HEK293T (cell line): ENCODE measurements at regions not wholly inside any gene's neighbourhood (a gene's known extent, or its start where the extent isn't known, plus 50 kb on each side); places are given as distances from the start of the nearest gene placed in this dataset.

Experiments used
- CTCF ChIA-PET: fragments of 350-600 bp; formaldehyde crosslinking; extraction: SDS; loops from one replicate; lab custom pipeline; 2021; ENCODE audit warnings: antibody characterized with exemption, inconsistent platforms; lab: Yijun Ruan, JAX
- POLR2A ChIA-PET: fragments of 350-600 bp; formaldehyde crosslinking; extraction: SDS; loops from one replicate; lab custom pipeline; 2020; ENCODE audit warnings: antibody characterized with exemption, inconsistent platforms; lab: Yijun Ruan, JAX
- DNase-seq: peaks from one replicate; pipeline ENCODE4 v3.0.0; 2012; ENCODE audit warnings: mixed read lengths; ENCODE audit errors: extremely low spot score
- ARNT ChIP-seq: fragments of 450-650 bp; IDR thresholded peaks from 2 replicates; pipeline ENCODE4 v1.6.1; 2017; ENCODE audit warnings: mild to moderate bottlenecking
- BHLHE40 ChIP-seq: fragments of 450-650 bp; IDR thresholded peaks from 2 replicates; pipeline ENCODE4 v1.6.1; 2016; ENCODE audit warnings: mild to moderate bottlenecking, moderate library complexity, borderline replicate concordance
- CTBP1 ChIP-seq: fragments of 450-650 bp; IDR thresholded peaks from 2 replicates; pipeline ENCODE4 v1.6.1; 2016; ENCODE audit warnings: borderline replicate concordance
- ELF4 ChIP-seq: fragments of 450-650 bp; IDR thresholded peaks from 2 replicates; pipeline ENCODE4 v1.6.1; 2017; ENCODE audit warnings: antibody characterized with exemption
- FOXA1 ChIP-seq: fragments of 450-650 bp; IDR thresholded peaks from 2 replicates; pipeline ENCODE4 v1.6.1; 2016; ENCODE audit warnings: mild to moderate bottlenecking
- FOXK2 ChIP-seq: fragments of 450-650 bp; IDR thresholded peaks from 2 replicates; pipeline ENCODE4 v1.6.1; 2016; ENCODE audit warnings: mild to moderate bottlenecking
- FOXM1 ChIP-seq: fragments of 450-650 bp; IDR thresholded peaks from 2 replicates; pipeline ENCODE4 v1.6.1; 2017; ENCODE audit warnings: mild to moderate bottlenecking, borderline replicate concordance
- HDGF ChIP-seq: fragments of 450-650 bp; IDR thresholded peaks from 2 replicates; pipeline ENCODE4 v1.6.1; 2017; ENCODE audit warnings: antibody characterized with exemption, borderline replicate concordance
- L3MBTL2 ChIP-seq: fragments of 450-650 bp; conservative IDR thresholded peaks from 2 replicates; pipeline ENCODE4 v1.6.1; 2016; ENCODE audit warnings: mild to moderate bottlenecking
- LEF1 ChIP-seq: fragments of 450-650 bp; IDR thresholded peaks from 2 replicates; pipeline ENCODE4 v1.6.1; 2017; ENCODE audit warnings: mild to moderate bottlenecking, borderline replicate concordance
- NFRKB ChIP-seq: fragments of 450-650 bp; IDR thresholded peaks from 2 replicates; pipeline ENCODE4 v1.6.1; 2016; ENCODE audit warnings: mild to moderate bottlenecking, moderate library complexity
- PKNOX1 ChIP-seq: fragments of 450-650 bp; IDR thresholded peaks from 2 replicates; pipeline ENCODE4 v1.6.1; 2016
- SP1 ChIP-seq: fragments of 450-650 bp; IDR thresholded peaks from 2 replicates; pipeline ENCODE4 v1.6.1; 2017
- SUZ12 ChIP-seq: fragments of 450-650 bp; IDR thresholded peaks from 2 replicates; pipeline ENCODE4 v1.6.1; 2016; ENCODE audit warnings: mild to moderate bottlenecking
- TARDBP ChIP-seq: fragments of 450-650 bp; IDR thresholded peaks from 2 replicates; pipeline ENCODE4 v1.6.1; 2016
- ZNF384 ChIP-seq: fragments of 450-650 bp; IDR thresholded peaks from 2 replicates; pipeline ENCODE4 v1.6.1; 2016

- ChIA-PET CTCF (no interaction called here), POLR2A (no interaction called here)
- no peak for DNase-seq
- TF ChIP-seq PKNOX1: no peak
- TF ChIP-seq ARNT: no peak
- no peak for TF ChIP-seq LEF1
- no peak for TF ChIP-seq ZNF384
- TF ChIP-seq NFRKB: no peak
- no peak for TF ChIP-seq L3MBTL2
- no peak for TF ChIP-seq FOXK2
Measured at GRCh38 chr4:125501568-125501967, 186.8 kb downstream of the FAT4 start.

- DNase-seq: no peak
Measured at GRCh38 chr4:125505621-125506020, 190.9 kb downstream of the FAT4 start.

GRCh38 chr4:125507141-125507540, 192.4 kb downstream of the FAT4 start:
- no peak for DNase-seq
- TF ChIP-seq ZNF384: no peak
- CTCF ChIA-PET: no interaction called here
- POLR2A ChIA-PET: no interaction called here

More at GRCh38 chr4:125505621-125506020, 190.9 kb downstream of the FAT4 start:
- POLR2A ChIA-PET: no interaction called here
- CTCF ChIA-PET: no interaction called here
- TF ChIP-seq FOXM1 (no peak), PKNOX1 (no peak), TARDBP (no peak), ARNT (no peak), SUZ12 (no peak), CTBP1 (no peak), HDGF (no peak), L3MBTL2 (no peak)

DNA sequence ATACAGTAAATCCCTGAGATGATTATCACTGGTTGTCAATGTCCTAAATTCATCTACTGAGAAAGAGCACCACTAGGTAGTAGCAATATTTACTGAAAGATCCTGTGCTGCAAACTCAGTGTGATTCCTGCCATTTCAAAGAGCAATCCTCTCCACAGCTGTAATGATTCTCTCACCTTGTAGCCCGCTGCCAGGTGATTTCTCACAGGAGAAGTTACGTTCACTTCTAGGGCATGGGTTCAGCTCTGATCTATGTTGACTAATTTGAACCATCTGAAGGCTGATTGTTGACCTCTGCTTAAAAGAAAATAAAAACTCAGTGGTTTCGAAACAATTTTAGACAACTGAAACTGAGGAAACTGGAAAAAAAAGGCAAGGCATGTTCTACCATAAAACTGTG, 197.0 kb downstream of the FAT4 start:
- CTCF ChIA-PET: no interaction called here
- TF ChIP-seq BHLHE40: no peak
- POLR2A ChIA-PET: no interaction called here
- no peak for DNase-seq

- ChIA-PET CTCF (no interaction called here), POLR2A (no interaction called here)
- no peak for TF ChIP-seq CTBP1
- TF ChIP-seq BHLHE40: no peak
- no peak for TF ChIP-seq FOXK2
- TF ChIP-seq ELF4: no peak
- DNase-seq: no peak
Measured at GRCh38 chr4:125515016-125515415, 200.3 kb downstream of the FAT4 start.

DNA sequence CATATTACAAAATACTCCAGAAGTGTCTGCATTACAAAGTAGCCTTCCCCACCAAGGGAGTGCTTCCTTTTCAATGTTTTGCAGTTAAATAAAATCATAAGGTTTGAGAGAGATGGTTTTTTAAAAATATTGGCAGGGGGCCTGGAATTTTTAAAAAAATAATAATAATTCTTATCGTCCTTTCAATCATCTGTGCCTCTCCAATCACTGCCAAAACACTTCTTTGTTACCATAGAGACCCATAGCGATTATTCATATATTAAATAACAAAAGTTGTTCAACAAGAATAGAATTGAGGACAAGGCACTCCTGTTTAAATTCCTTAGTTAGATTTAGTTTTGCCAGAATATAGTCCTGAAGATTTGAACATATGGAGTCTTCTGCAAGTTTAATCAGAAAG, 203.1 kb downstream of the FAT4 start:
- ChIA-PET POLR2A (no interaction called here), CTCF (no interaction called here)
- no peak for TF ChIP-seq BHLHE40
- TF ChIP-seq CTBP1: no peak
- no peak for TF ChIP-seq L3MBTL2
- no peak for TF ChIP-seq ZNF384
- TF ChIP-seq ELF4: no peak
- no peak for TF ChIP-seq PKNOX1
- TF ChIP-seq NFRKB: no peak
- TF ChIP-seq SUZ12: no peak
- TF ChIP-seq TARDBP: no peak
- TF ChIP-seq HDGF: no peak
- no peak for TF ChIP-seq SP1
- TF ChIP-seq FOXA1: no peak
- TF ChIP-seq FOXM1: no peak
- no peak for TF ChIP-seq ARNT
- TF ChIP-seq LEF1: no peak
- no peak for DNase-seq

DNA sequence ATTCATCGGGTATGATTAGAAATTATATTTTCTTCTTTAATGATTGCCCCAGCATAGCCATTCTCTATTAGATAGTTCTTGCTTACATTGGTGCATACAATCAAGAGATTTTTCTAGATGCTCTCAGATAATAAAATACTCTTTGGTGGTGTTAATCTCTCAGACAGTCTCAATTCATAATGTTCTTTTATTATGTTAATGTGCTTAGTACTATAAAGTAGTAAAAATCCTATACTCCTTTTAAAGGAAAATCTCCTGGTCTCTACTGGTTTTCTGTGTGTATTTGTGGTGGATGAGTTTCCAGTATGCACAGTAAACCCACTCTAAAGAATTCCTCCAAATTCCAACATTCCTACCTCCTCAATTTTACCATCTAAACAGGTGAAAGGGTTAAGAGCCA, 203.5 kb downstream of the FAT4 start:
- ChIA-PET POLR2A (no interaction called here), CTCF (no interaction called here)
- no peak for DNase-seq
- TF ChIP-seq FOXK2 (no peak), ELF4 (no peak), SUZ12 (no peak), L3MBTL2 (no peak), NFRKB (no peak), LEF1 (no peak)

GRCh38 chr4:125519371-125520146, 204.8 kb downstream of the FAT4 start:
- no peak for DNase-seq
- ChIA-PET POLR2A (no interaction called here), CTCF (no interaction called here)
- no peak for TF ChIP-seq L3MBTL2
- TF ChIP-seq TARDBP: no peak
- TF ChIP-seq NFRKB: no peak
- TF ChIP-seq SUZ12: no peak
- no peak for TF ChIP-seq HDGF
- no peak for TF ChIP-seq FOXK2
- TF ChIP-seq ZNF384: no peak
- TF ChIP-seq ARNT: no peak
- TF ChIP-seq ELF4: no peak
- no peak for TF ChIP-seq FOXM1
- TF ChIP-seq SP1: no peak
- TF ChIP-seq FOXA1: no peak
- TF ChIP-seq CTBP1: no peak
- TF ChIP-seq BHLHE40: no peak
- no peak for TF ChIP-seq LEF1
- no peak for TF ChIP-seq PKNOX1
